GM12892 (cell line): ENCODE measurements at regions not wholly inside any gene's neighbourhood (a gene's known extent, or its start where the extent isn't known, plus 50 kb on each side); places are given as distances from the start of the nearest gene placed in this dataset.

Experiments used
- POLR2A ChIP-seq: IDR thresholded peaks from 2 replicates; pipeline ENCODE4 v1.6.1; 2011; ENCODE audit warnings: low read depth, low read length, control low read depth
- POLR2AphosphoS5 ChIP-seq: IDR thresholded peaks from 2 replicates; pipeline ENCODE4 v1.6.1; 2011; ENCODE audit warnings: low read depth, low read length, control low read depth
- TAF1 ChIP-seq: IDR thresholded peaks from 2 replicates; pipeline ENCODE4 v1.6.1; 2011; ENCODE audit warnings: low read depth, mild to moderate bottlenecking, control low read depth, low read length, borderline replicate concordance

DNA sequence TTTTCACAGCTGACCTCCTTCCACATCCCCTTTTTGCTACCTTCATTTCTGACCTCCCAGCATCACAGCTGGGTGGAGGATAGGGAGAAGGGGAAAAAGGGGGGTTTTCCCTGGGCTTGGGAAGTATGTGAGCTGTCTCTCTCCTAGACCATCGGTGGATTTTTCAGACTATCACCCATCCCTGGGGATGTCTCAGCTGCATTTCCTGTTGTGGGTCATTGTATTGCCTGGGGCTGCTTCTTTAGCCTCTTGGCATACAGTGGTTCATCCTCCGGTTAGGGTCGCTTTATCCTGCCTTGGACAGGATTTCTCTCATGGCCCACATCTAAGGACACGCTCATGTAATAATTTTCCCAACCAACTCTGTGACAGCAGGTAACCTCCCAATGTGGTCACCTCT is 142.5 kb upstream of the ARG1 start:
- TF ChIP-seq POLR2A: no peak
- TF ChIP-seq POLR2AphosphoS5: no peak
- no peak for TF ChIP-seq TAF1
